Stomach (tissue), 4 donors: ENCODE measurements at regions not wholly inside any gene's neighbourhood (a gene's known extent, or its start where the extent isn't known, plus 50 kb on each side); places are given as distances from the start of the nearest gene placed in this dataset.

Experiments used
- POLR2A ChIP-seq, 4 donors: fragments of 450-650 bp; IDR thresholded peaks; one replicate each; pipeline ENCODE4 v1.6.1; 2016; ENCODE audit warnings: antibody characterized with exemption in 4 of 4, control low read depth in 2 of 4, mild to moderate bottlenecking in 1 of 4, moderate library complexity in 1 of 4
- TF ChIP-seq, protein P1 (sequence below), 7 experiments: fragments of 450-650 bp in 4 of 7; fragments of 200-600 bp in 3 of 7; sonication (generic) in 3 of 7; IDR thresholded peaks; one replicate each; pipeline ENCODE4 v1.5.1; 2016 to 2019; ENCODE audit warnings: antibody characterized with exemption in 7 of 7, control low read depth in 2 of 7, mild to moderate bottlenecking in 1 of 7

DNA sequence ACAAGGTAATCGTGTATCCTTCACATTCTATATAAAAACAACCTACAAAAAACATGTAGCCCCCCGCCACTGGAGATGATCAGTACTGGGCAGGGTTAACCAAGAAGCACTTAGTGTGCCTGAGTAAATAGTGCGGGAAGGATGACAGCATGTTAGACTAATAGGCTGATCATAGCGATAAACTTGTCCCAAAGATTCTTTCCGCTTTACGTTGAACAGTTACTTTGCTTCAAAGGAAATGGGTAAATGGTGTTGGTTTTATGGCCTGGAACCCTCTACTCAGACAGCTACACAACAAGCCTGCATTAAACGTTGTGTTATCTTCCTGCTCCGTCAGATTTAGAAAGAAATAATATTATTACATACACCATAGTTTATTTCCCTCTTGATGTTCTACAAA is 67.7 kb downstream of the CTAGE1 start:
- TF ChIP-seq, protein P1, sequence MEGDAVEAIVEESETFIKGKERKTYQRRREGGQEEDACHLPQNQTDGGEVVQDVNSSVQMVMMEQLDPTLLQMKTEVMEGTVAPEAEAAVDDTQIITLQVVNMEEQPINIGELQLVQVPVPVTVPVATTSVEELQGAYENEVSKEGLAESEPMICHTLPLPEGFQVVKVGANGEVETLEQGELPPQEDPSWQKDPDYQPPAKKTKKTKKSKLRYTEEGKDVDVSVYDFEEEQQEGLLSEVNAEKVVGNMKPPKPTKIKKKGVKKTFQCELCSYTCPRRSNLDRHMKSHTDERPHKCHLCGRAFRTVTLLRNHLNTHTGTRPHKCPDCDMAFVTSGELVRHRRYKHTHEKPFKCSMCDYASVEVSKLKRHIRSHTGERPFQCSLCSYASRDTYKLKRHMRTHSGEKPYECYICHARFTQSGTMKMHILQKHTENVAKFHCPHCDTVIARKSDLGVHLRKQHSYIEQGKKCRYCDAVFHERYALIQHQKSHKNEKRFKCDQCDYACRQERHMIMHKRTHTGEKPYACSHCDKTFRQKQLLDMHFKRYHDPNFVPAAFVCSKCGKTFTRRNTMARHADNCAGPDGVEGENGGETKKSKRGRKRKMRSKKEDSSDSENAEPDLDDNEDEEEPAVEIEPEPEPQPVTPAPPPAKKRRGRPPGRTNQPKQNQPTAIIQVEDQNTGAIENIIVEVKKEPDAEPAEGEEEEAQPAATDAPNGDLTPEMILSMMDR (IDR thresholded peaks at IDR 0.05): no peak
- TF ChIP-seq POLR2A (IDR thresholded peaks at IDR 0.05): no peak
